ENCODE measurements at regions not wholly inside any gene's neighbourhood (a gene's known extent, or its start where the extent isn't known, plus 50 kb on each side); places are given as distances from the start of the nearest gene placed in this dataset.

- ATAC-seq (no peak), DNase-seq (no peak)
- Mint-ChIP-seq H3K4me3 (no peak overlapping the region), H3K27me3 (peaks cover 2% of the 10 kb centered on the region), H3K9me3 (no peaks in the 10 kb centered on the region), H3K27ac (no peak overlapping the region), H3K4me1 (no peaks in the 10 kb centered on the region), H3K36me3 (ENCODE audit: low read depth) (no peaks in the 10 kb centered on the region)
These were observed 169.4 kb downstream of the TEX36 start for GRCh38 chr10:125513429-125514182.

- Mint-ChIP-seq H3K36me3 (ENCODE audit: low read depth) (no peaks in the 10 kb centered on the region), H3K4me1 (no peaks in the 10 kb centered on the region), H3K4me3 (no peak overlapping the region), H3K27ac (no peak overlapping the region), H3K9me3 (no peaks in the 10 kb centered on the region), H3K27me3 (peaks cover 2% of the 10 kb centered on the region)
- DNase-seq (no peak), ATAC-seq (no peak)
These were observed 172.0 kb downstream of the TEX36 start for GRCh38 chr10:125510998-125511397.

GRCh38 chr10:125505648-125506047 lies 177.3 kb downstream of the TEX36 start:
- Mint-ChIP-seq H3K4me3 (no peak overlapping the region), H3K4me1 (no peaks in the 10 kb centered on the region), H3K9me3 (no peaks in the 10 kb centered on the region), H3K36me3 (ENCODE audit: low read depth) (no peaks in the 10 kb centered on the region), H3K27ac (no peak overlapping the region), H3K27me3 (no peaks in the 10 kb centered on the region)
- DNase-seq (no peak), ATAC-seq (no peak)

GRCh38 chr10:125502276-125502675 lies 180.7 kb downstream of the TEX36 start:
- Mint-ChIP-seq H3K4me3 (no peak overlapping the region), H3K27ac (no peak overlapping the region), H3K4me1 (no peaks in the 10 kb centered on the region), H3K9me3 (no peaks in the 10 kb centered on the region), H3K27me3 (peaks cover 2% of the 10 kb centered on the region), H3K36me3 (ENCODE audit: low read depth) (no peaks in the 10 kb centered on the region)
- ATAC-seq (no peak), DNase-seq (no peak)

GRCh38 chr10:125495386-125495785 lies 187.6 kb downstream of the TEX36 start:
- peaks cover 4% of the 10 kb centered on the region for H3K27me3 Mint-ChIP-seq
- H3K4me1 Mint-ChIP-seq: no peaks in the 10 kb centered on the region
- no peak for DNase-seq
- no peak for ATAC-seq
- H3K4me3 Mint-ChIP-seq: no peak overlapping the region
- H3K9me3 Mint-ChIP-seq: no peaks in the 10 kb centered on the region
- H3K36me3 Mint-ChIP-seq (ENCODE audit: low read depth): no peaks in the 10 kb centered on the region
- no peak overlapping the region for H3K27ac Mint-ChIP-seq

GRCh38 chr10:125494651-125495239 lies 188.2 kb downstream of the TEX36 start:
- DNase-seq (no peak), ATAC-seq (no peak)
- H3K27ac Mint-ChIP-seq: no peak overlapping the region
- H3K4me3 Mint-ChIP-seq: no peak overlapping the region
- no peaks in the 10 kb centered on the region for H3K4me1 Mint-ChIP-seq
- peaks cover 4% of the 10 kb centered on the region for H3K27me3 Mint-ChIP-seq
- no peaks in the 10 kb centered on the region for H3K36me3 Mint-ChIP-seq (ENCODE audit: low read depth)
- no peaks in the 10 kb centered on the region for H3K9me3 Mint-ChIP-seq

- Mint-ChIP-seq H3K4me3 (no peak overlapping the region), H3K9me3 (no peaks in the 10 kb centered on the region), H3K36me3 (ENCODE audit: low read depth) (no peaks in the 10 kb centered on the region), H3K4me1 (no peaks in the 10 kb centered on the region), H3K27me3 (peaks cover 2% of the 10 kb centered on the region), H3K27ac (no peak overlapping the region)
- DNase-seq (no peak), ATAC-seq (no peak)
These were observed 191.6 kb downstream of the TEX36 start for GRCh38 chr10:125491381-125491780.

GRCh38 chr10:125489731-125490130 lies 193.2 kb downstream of the TEX36 start:
- H3K27ac Mint-ChIP-seq: no peak overlapping the region
- H3K4me1 Mint-ChIP-seq: no peaks in the 10 kb centered on the region
- DNase-seq (no peak), ATAC-seq (no peak)
- H3K9me3 Mint-ChIP-seq: no peaks in the 10 kb centered on the region
- no peaks in the 10 kb centered on the region for H3K36me3 Mint-ChIP-seq (ENCODE audit: low read depth)
- H3K4me3 Mint-ChIP-seq: no peak overlapping the region
- peaks cover 2% of the 10 kb centered on the region for H3K27me3 Mint-ChIP-seq

GRCh38 chr10:125485665-125486064 lies 197.3 kb downstream of the TEX36 start:
- DNase-seq (no peak), ATAC-seq (no peak)
- H3K4me1 Mint-ChIP-seq: no peaks in the 10 kb centered on the region
- H3K9me3 Mint-ChIP-seq: no peaks in the 10 kb centered on the region
- no peaks in the 10 kb centered on the region for H3K27me3 Mint-ChIP-seq
- no peak overlapping the region for H3K4me3 Mint-ChIP-seq
- no peak overlapping the region for H3K27ac Mint-ChIP-seq
- no peaks in the 10 kb centered on the region for H3K36me3 Mint-ChIP-seq (ENCODE audit: low read depth)

GRCh38 chr10:125484035-125484732 lies 198.8 kb downstream of the TEX36 start:
- no peak overlapping the region for H3K4me3 Mint-ChIP-seq
- H3K27me3 Mint-ChIP-seq: peaks cover 13% of the 10 kb centered on the region
- no peaks in the 10 kb centered on the region for H3K4me1 Mint-ChIP-seq
- no peaks in the 10 kb centered on the region for H3K36me3 Mint-ChIP-seq (ENCODE audit: low read depth)
- no peak overlapping the region for H3K27ac Mint-ChIP-seq
- ATAC-seq (no peak), DNase-seq (no peak)
- H3K9me3 Mint-ChIP-seq: no peaks in the 10 kb centered on the region

GRCh38 chr10:125482637-125483036 lies 200.3 kb downstream of the TEX36 start:
- H3K9me3 Mint-ChIP-seq: no peaks in the 10 kb centered on the region
- H3K4me3 Mint-ChIP-seq: no peak overlapping the region
- H3K27ac Mint-ChIP-seq: no peak overlapping the region
- no peaks in the 10 kb centered on the region for H3K4me1 Mint-ChIP-seq
- no peaks in the 10 kb centered on the region for H3K36me3 Mint-ChIP-seq (ENCODE audit: low read depth)
- peaks cover 20% of the 10 kb centered on the region for H3K27me3 Mint-ChIP-seq
- ATAC-seq (no peak), DNase-seq (no peak)

GRCh38 chr10:125482108-125482507 lies 200.9 kb downstream of the TEX36 start:
- Mint-ChIP-seq H3K36me3 (ENCODE audit: low read depth) (no peaks in the 10 kb centered on the region), H3K4me3 (no peak overlapping the region), H3K9me3 (no peaks in the 10 kb centered on the region), H3K27ac (no peak overlapping the region), H3K27me3 (peaks cover 25% of the 10 kb centered on the region), H3K4me1 (no peaks in the 10 kb centered on the region)
- ATAC-seq (no peak), DNase-seq (no peak)

GRCh38 chr10:125479059-125479458 lies 203.9 kb downstream of the TEX36 start:
- DNase-seq (no peak), ATAC-seq (no peak)
- H3K4me1 Mint-ChIP-seq: no peaks in the 10 kb centered on the region
- no peaks in the 10 kb centered on the region for H3K36me3 Mint-ChIP-seq (ENCODE audit: low read depth)
- H3K27ac Mint-ChIP-seq: no peak overlapping the region
- H3K27me3 Mint-ChIP-seq: peaks cover 27% of the 10 kb centered on the region
- no peaks in the 10 kb centered on the region for H3K9me3 Mint-ChIP-seq
- no peak overlapping the region for H3K4me3 Mint-ChIP-seq

- DNase-seq (no peak), ATAC-seq (no peak)
- Mint-ChIP-seq H3K9me3 (no peaks in the 10 kb centered on the region), H3K36me3 (ENCODE audit: low read depth) (no peaks in the 10 kb centered on the region), H3K27ac (no peak overlapping the region), H3K4me1 (no peaks in the 10 kb centered on the region), H3K27me3 (peaks cover 30% of the 10 kb centered on the region), H3K4me3 (no peak overlapping the region)
These were observed 207.1 kb downstream of the TEX36 start for GRCh38 chr10:125475815-125476214.

- no peak overlapping the region for H3K27ac Mint-ChIP-seq
- no peaks in the 10 kb centered on the region for H3K9me3 Mint-ChIP-seq
- no peaks in the 10 kb centered on the region for H3K4me1 Mint-ChIP-seq
- H3K4me3 Mint-ChIP-seq: no peak overlapping the region
- DNase-seq (no peak), ATAC-seq (no peak)
- H3K36me3 Mint-ChIP-seq (ENCODE audit: low read depth): no peaks in the 10 kb centered on the region
- H3K27me3 Mint-ChIP-seq: peaks cover 12% of the 10 kb centered on the region
These were observed 209.7 kb downstream of the TEX36 start for GRCh38 chr10:125473143-125473793.
